NCI-H2227 (cell line): ENCODE measurements at regions not wholly inside any gene's neighbourhood (a gene's known extent, or its start where the extent isn't known, plus 50 kb on each side); places are given as distances from the start of the nearest gene placed in this dataset.
A peak's percentile ranks its signal among the peaks of the same experiment; 100 is the strongest.
"Not testable (repeated sequence)": the region's sequence is repeated elsewhere in the genome, so short reads cannot be mapped to it uniquely, and the experiment has no call there.

Experiments used
- DNase-seq: peaks from one replicate; lab custom pipeline; 2025; ENCODE audit not compliant: unreplicated experiment; lab: John Stamatoyannopoulos, UW

DNA sequence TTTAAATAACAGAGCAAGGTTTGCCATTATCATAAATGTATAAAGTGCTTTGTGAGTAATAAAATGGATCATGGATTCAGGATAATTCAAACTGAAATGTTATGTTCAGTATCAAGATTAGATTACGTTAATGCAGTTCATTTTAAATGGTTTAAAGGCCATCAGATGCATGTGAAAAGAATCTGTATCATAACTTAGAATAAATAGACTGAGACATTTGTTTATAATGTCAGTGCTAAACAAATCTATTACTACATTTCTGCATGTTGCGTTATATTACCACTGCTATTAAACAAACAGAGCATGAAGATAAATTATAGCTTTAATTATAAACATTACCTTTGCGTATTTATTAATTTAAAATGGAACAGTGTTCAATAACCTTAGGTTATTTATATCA is 160.2 kb downstream of the TOX3 start:
- DNase-seq, result no peak

DNA sequence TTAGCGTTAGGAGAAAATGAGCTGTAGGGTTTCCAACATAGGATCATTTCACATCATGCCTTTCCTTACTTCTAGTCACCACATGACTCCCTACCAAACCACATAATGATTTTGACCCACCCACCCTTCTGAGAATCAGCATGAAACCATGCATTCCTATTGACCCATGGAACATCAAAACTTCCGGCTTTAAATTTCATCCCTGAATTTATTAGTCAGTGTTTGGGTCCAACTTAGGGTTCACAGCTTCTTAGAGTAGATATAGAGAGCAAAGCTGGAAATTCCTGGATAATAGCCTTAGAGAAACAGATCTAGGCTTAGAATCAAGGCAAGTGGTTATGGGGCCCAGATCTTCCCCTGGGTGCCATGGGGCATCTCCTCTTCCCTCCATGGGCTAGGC is 162.6 kb downstream of the TOX3 start:
- DNase-seq, result no peak

GRCh38 chr16:52383640-52384292 is 163.2 kb downstream of the TOX3 start:
- DNase-seq, result no peak

- no peak for DNase-seq
These were observed 163.8 kb downstream of the TOX3 start for GRCh38 chr16:52383119-52383518.

DNA sequence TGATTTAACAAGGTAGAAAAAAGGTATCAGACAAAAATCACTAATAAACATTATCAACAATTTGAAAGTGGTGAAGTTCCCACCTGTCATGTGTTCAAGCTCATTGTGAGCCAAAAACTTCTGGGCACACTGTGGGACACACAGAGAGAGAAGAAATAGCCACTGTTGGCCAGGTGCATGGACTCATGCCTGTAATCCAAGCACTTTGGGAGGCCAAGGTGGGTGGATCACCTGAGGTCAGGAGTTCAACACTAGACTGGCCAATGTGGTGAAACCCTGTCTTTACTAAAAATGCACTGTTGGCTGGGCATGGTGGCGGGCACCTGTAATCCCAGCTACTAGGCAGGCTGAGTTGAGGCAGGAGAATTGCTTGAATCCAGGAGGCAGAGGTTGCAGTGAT is 167.4 kb downstream of the TOX3 start:
- DNase-seq, result no peak

- DNase-seq, result peak; percentile 1
These were observed 170.2 kb downstream of the TOX3 start for GRCh38 chr16:52376676-52377280.

GRCh38 chr16:52372313-52372712 is 174.6 kb downstream of the TOX3 start:
- no peak for DNase-seq

- no peak for DNase-seq
These were observed 178.1 kb downstream of the TOX3 start for GRCh38 chr16:52368859-52369258.

DNA sequence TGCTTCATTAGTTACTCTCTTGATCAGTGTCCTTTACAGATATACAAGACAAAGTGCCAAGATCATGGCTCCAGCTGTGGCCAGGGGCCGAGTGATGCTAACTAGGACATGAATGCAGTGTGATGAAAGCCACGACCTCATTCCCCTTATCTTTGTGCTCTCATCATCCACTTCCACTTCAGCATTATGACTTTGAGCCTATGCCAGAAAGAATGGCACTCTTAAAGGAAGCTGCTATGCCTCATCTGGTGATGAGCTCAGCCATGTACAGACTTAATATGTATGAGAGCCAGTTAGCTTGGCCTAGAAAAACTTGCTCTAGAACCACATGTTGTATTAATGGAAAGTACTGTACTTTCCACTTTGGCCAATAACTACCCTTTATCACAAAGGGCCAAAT is 179.1 kb downstream of the TOX3 start:
- no peak for DNase-seq

DNA sequence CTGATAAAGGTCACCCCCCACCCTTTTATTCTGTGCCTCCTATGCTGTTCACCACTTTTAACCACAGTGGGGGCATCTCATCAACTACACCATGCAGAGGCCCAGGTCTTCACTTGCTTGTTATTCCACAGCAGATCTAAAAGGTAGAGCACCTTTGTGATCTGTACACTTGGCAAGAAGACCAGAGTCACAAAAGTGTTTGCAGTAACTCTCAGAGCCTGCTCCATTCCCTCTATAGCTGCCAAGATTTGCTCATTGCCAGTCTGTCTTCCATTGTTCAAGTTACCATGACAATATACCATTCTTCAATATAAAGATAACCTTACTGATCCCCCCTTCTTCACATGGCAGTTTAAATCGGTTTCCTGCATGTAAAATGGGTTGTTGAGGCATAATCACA is 180.0 kb downstream of the TOX3 start:
- DNase-seq, result no peak

GRCh38 chr16:52364500-52364899 is 182.4 kb downstream of the TOX3 start:
- DNase-seq, result no peak

DNA sequence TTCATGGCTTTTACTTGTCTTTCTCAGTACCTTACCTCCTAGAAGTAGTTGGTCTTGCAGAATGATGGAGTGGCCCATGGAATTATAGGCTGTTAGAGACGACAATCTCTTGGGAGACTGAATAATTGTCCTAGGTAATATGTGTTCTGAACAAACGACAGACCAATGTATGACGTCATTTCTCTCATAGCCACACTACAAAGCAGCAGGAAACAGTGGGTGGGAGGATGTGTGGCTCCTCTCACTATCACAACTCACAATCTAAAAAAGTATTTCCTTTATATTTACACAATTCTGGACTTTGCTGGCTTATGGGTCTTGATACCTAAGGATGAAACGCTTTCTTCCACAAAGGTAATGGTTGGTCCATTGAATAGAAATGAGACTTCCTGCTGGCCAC is 183.9 kb downstream of the TOX3 start:
- no peak for DNase-seq

DNA sequence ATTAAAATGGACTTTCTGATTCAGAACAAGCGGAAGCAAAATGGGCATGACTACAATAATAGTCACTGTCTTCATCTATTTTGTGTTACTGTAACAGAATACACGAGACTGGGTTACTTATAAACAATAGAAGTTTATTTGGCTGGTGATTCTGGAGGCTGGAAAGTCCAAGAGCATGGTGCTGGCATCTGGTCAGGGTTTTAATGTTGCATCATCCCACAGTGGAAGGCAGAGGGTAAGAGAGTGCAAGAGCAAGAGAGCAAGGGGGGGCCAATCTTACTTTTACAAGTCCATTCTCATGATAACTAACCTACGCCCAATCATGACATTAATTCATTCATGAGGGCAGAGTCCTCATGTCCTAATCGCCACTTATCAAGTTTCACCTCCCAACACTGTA is 189.2 kb downstream of the TOX3 start:
- DNase-seq, result no peak

GRCh38 chr16:52353249-52353648 is 193.7 kb downstream of the TOX3 start:
- no peak for DNase-seq

GRCh38 chr16:52351451-52351850 is 195.5 kb downstream of the TOX3 start:
- no peak for DNase-seq

- no peak for DNase-seq
These were observed 196.8 kb downstream of the TOX3 start for GRCh38 chr16:52350031-52350642.

- DNase-seq, result no peak
These were observed 200.2 kb downstream of the TOX3 start for GRCh38 chr16:52346709-52347108.

DNA sequence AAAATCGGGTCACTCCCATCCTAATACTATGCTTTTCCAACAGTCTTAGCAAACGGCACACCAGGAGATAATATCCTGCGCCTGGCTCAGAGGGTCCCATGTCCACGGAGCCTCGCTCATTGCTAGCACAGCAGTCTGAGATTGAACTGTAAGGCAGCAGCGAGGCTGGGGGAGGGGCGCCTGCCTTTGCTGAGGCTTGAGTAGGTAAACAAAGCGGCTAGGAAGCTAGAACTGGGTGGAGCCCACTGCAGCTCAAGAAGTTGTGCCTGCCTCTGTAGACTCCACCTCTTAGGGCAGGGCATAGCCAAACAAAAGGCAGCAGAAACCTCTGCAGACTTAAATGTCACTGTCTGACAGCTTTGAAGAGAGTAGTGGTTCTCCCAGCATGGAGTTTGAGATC is 213.3 kb downstream of the TOX3 start:
- not testable (repeated sequence) for DNase-seq

DNA sequence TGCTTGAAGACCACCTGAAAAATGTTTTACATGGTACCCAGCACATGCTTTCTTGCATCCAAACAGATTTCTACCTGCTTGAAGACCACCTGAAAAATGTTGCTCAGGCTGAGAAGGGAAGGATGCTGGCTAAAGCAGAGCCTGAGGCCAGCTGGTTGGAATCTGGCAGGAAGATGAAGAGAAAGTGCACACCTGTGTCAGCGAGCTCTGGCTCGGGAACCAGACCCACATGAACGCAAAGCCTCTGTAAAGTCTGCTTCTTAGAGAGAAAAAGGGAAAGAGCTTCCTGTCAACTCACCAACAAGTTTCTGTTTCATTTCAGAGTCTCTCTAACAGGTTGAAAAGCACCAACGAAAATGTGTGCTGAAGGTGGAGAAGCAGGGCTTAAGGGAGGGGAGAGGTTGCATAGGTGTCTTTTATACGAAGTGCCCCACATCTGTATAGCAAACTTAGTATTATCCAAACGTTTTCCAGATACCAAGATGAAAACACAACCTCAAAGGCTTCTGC is 226.0 kb downstream of the TOX3 start:
- DNase-seq, result no peak

DNA sequence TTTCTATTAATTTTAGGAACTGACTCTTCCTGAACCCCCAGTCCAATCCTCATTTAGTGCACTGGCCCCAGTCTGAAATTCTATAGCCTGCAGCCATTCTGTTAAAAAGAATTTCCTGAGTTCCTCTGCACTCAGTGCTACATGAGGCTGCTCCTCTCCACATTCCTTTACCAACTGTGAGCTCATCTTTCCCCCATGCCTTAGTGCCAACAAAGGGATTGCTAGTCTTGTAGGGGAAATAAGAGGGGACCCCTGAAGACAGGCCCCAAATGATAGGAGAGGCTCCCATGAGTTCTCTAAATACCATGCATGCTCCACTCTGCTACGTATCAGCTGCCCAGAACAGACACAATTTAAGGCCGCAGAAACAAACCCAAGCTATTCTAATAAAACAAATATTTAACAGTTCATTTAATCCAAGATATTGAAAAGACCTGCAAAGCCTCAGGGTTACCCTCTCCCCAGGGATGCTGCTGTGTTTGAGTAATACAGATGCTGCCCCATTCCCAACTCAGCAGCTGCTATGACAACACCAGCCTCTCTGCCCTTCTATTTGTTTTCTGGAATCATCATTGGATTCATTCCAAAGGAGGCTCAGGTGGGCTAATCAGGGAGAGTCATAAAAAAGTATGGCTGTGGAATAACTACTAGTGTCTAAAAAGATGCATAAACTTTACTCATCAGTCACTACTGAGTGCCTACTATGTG is 228.5 kb downstream of the TOX3 start:
- DNase-seq, result peak; percentile 48

DNA sequence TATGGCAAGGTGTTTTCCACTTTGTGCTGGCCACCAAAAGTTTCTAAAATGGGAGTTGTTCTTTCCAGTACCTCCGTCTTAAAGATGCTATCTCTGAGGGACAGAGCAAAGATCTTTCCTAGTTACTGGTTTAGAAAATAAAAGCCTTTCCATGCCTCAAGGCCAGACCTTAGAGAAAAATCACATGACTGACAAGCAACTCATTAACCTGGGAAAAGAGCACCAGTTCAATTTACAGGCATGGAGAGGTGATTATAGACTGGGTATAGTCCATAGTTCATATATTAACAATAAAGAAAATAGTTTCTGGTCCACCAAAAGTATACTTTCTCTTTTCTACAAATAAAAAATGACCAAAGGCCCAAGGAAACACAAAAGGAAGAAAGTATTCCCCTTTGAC is 230.7 kb downstream of the TOX3 start:
- DNase-seq, result no peak

DNA sequence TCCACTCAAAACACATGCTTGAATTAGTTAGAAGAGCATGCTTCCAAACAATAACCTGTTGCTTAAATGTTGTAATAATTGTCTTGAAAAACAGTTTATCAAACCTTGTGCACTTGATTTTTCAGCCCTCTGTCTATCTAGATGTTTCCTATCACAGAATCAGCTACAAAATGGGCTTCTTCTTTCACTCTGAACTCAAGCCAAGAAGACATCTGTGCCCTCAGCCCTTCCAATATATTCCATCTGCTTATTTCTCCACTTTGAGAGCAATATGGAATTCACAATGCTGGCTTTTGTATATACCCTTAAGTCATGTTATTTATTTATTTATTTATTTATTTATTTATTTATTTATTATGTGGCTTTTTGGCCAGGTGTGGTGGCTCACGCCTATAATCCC is 234.2 kb downstream of the TOX3 start:
- no peak for DNase-seq
